Smooth muscle cell (in vitro differentiated cells): ENCODE measurements at regions not wholly inside any gene's neighbourhood (a gene's known extent, or its start where the extent isn't known, plus 50 kb on each side); places are given as distances from the start of the nearest gene placed in this dataset.

ENCODE experiments used
- DNase-seq: peaks from one replicate; lab custom pipeline; 2025; ENCODE audit not compliant: unreplicated experiment; lab: John Stamatoyannopoulos, UW
- H2AFZ ChIP-seq: fragments of 200-600 bp; sonication (generic); 2 replicates; pipeline ENCODE4 v1.6.0; 2016; ENCODE audit warnings: antibody characterized with exemption, low read depth, mild to moderate bottlenecking
- H3F3A ChIP-seq: fragments of 200-600 bp; sonication (generic); 2 replicates; pipeline ENCODE4 v1.6.0; 2017; ENCODE audit warnings: antibody characterized with exemption, low read depth
- H3K27ac ChIP-seq: fragments of 200-600 bp; sonication (generic); 2 replicates; pipeline ENCODE4 v1.5.1; 2016; ENCODE audit warnings: low read depth, mild to moderate bottlenecking
- H3K27me3 ChIP-seq: fragments of 200-600 bp; sonication (generic); 2 replicates; pipeline ENCODE4 v1.6.1; 2016; ENCODE audit warnings: low read depth, mild to moderate bottlenecking
- H3K36me3 ChIP-seq: fragments of 200-600 bp; sonication (generic); 2 replicates; pipeline ENCODE4 v1.5.1; 2016; ENCODE audit warnings: low read depth
- H3K4me1 ChIP-seq: fragments of 200-600 bp; sonication (generic); 2 replicates; pipeline ENCODE4 v1.5.1; 2016; ENCODE audit warnings: low read depth
- H3K4me2 ChIP-seq: fragments of 200-600 bp; sonication (generic); 2 replicates; pipeline ENCODE4 v1.6.0; 2016; ENCODE audit warnings: mild to moderate bottlenecking
- H3K4me3 ChIP-seq: fragments of 200-600 bp; sonication (generic); 2 replicates; pipeline ENCODE4 v1.5.1; 2016; ENCODE audit warnings: mild to moderate bottlenecking
- H3K79me2 ChIP-seq: fragments of 200-600 bp; sonication (generic); 2 replicates; pipeline ENCODE4 v1.6.0; 2016; ENCODE audit warnings: low read depth, mild to moderate bottlenecking
- H3K9ac ChIP-seq: fragments of 200-600 bp; sonication (generic); 2 replicates; pipeline ENCODE4 v1.6.0; 2016; ENCODE audit warnings: low read depth
- H3K9me3 ChIP-seq: fragments of 200-600 bp; sonication (generic); replicated peaks from 2 replicates; pipeline ENCODE4 v1.5.1; 2016; ENCODE audit warnings: low read depth
- H4K20me1 ChIP-seq: fragments of 200-600 bp; sonication (generic); 2 replicates; pipeline ENCODE4 v1.6.0; 2016; ENCODE audit warnings: low read depth
- WGBS: methylation state at CpG from one replicate; pipeline ENCODE4 v1.1.7; 2016; ENCODE audit warnings: low lambda C conversion rate; 5-methylcytosine and 5-hydroxymethylcytosine counted together
- TF ChIP-seq, protein P1 (sequence below): fragments of 200-600 bp; sonication (generic); IDR thresholded peaks from 2 replicates; pipeline ENCODE4 v1.5.1; 2017; ENCODE audit warnings: borderline replicate concordance, mild to moderate bottlenecking, antibody characterized with exemption; ENCODE audit not compliant: insufficient read depth, poor library complexity, severe bottlenecking

DNA sequence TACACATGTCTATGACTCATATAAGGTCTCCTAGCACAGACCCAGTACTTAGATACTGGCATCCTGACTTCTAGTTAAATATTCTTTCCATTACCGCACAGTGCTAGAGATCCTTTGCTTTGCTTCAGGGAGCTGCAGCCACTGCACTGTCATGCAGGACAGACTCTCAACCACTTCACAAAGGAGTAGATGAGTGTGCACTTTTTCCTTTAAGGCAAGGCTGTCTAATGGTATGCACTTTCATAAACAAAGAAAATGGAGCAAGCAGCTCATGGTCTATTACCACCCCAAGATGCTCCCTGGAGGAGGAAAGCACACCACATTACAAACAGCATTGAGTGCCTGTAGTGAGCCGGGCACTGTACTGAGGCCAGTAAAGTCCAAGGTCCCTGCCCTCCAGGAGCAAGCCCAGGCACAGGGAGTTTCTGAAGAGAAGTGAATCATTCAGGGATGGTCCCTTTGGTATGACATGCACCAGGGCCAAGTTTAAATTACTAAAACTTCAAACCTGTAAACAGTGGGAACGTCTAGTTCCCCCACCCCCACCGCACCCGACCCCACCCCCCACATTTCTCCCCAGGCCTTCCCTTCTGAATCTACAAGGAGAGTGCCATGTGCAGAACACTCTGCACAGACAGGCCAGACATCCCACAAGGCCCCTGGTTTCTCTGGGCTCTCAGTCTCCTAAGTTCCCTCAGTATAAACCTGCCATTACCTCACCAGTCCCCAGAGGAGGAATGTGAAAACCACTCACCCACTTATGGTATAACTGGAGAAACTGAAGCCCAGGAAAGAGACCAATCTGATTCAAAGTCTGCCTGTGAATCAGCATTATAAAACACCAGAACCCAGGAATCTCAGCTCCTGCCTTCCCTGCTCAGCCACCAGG is 107.8 kb upstream of the BCL6 start:
- no peak for DNase-seq
- TF ChIP-seq, protein P1, sequence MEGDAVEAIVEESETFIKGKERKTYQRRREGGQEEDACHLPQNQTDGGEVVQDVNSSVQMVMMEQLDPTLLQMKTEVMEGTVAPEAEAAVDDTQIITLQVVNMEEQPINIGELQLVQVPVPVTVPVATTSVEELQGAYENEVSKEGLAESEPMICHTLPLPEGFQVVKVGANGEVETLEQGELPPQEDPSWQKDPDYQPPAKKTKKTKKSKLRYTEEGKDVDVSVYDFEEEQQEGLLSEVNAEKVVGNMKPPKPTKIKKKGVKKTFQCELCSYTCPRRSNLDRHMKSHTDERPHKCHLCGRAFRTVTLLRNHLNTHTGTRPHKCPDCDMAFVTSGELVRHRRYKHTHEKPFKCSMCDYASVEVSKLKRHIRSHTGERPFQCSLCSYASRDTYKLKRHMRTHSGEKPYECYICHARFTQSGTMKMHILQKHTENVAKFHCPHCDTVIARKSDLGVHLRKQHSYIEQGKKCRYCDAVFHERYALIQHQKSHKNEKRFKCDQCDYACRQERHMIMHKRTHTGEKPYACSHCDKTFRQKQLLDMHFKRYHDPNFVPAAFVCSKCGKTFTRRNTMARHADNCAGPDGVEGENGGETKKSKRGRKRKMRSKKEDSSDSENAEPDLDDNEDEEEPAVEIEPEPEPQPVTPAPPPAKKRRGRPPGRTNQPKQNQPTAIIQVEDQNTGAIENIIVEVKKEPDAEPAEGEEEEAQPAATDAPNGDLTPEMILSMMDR: no peak
- 75% methylated on average over 5 of the region's 5 CpGs for whole genome bisulfite sequencing
- H3F3A ChIP-seq: no peaks in the 10 kb centered on the region
- H3K79me2 ChIP-seq: no peaks in the 10 kb centered on the region
- H3K4me2 ChIP-seq: no peak overlapping the region
- H3K27me3 ChIP-seq: no peaks in the 10 kb centered on the region
- no peaks in the 10 kb centered on the region for H3K4me1 ChIP-seq
- no peaks in the 10 kb centered on the region for H3K9me3 ChIP-seq
- H3K9ac ChIP-seq: no peak overlapping the region
- H3K36me3 ChIP-seq: no peaks in the 10 kb centered on the region
- no peak overlapping the region for H2AFZ ChIP-seq
- no peaks in the 10 kb centered on the region for H4K20me1 ChIP-seq
- peak overlapping the region; percentile 81 for H3K27ac ChIP-seq
- no peak overlapping the region for H3K4me3 ChIP-seq

DNA sequence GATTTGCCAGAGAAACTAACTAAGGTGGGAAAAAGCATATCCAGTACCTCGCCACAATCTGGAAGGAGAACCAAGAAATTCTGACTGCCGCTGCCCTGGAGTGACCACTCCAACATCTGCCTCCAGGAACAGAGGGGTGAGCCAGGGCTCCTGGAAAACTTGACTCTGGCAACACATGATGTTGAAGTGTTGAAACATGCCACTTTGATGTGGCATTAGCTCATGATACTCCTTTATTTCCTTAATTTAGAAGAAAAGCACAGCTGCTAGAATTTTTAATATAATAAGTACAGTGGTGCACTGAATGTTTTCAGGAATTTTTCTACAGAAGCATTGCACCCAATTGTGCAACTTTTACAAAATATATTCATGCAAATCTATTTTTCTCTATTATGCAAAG is 109.9 kb upstream of the BCL6 start:
- Histone ChIP-seq H3K27me3 (no peaks in the 10 kb centered on the region), H3K4me1 (no peaks in the 10 kb centered on the region), H3F3A (no peaks in the 10 kb centered on the region), H3K79me2 (no peaks in the 10 kb centered on the region), H2AFZ (no peak overlapping the region), H3K9me3 (no peaks in the 10 kb centered on the region), H3K4me2 (no peak overlapping the region), H4K20me1 (no peaks in the 10 kb centered on the region), H3K4me3 (no peak overlapping the region), H3K36me3 (no peaks in the 10 kb centered on the region), H3K9ac (no peak overlapping the region), H3K27ac (no peak overlapping the region)
- TF ChIP-seq, protein P1: no peak
- 95% methylated on average over 2 of the region's 2 CpGs for WGBS
- no peak for DNase-seq

DNA sequence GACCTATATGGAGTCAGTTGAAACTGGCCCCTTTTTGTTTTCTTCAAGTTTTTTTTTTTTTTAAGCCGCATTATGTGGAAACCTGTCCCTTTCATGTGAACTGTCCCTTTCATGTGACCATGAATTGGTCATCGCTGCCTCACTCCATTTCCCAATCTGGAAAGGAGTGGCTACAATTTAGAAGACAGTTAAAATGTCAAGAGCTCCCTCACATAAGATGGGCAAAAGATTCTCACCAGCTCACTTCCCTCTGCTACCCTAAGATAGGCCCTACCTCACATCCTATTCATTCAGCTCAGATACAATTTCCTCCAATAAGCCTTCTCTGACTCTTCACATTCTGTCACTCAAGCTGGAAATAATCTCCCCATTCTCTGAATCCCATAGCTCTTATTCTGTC is 111.3 kb upstream of the BCL6 start:
- Histone ChIP-seq H2AFZ (no peak overlapping the region), H3K9me3 (no peaks in the 10 kb centered on the region), H4K20me1 (no peaks in the 10 kb centered on the region), H3K4me1 (no peaks in the 10 kb centered on the region), H3K27me3 (no peaks in the 10 kb centered on the region), H3K9ac (no peak overlapping the region), H3K4me2 (no peak overlapping the region), H3F3A (no peaks in the 10 kb centered on the region), H3K4me3 (no peak overlapping the region), H3K79me2 (no peaks in the 10 kb centered on the region), H3K36me3 (no peaks in the 10 kb centered on the region), H3K27ac (no peak overlapping the region)
- no peak for DNase-seq
- TF ChIP-seq, protein P1: no peak
- 100% methylated on average over 2 of the region's 2 CpGs for WGBS

DNA sequence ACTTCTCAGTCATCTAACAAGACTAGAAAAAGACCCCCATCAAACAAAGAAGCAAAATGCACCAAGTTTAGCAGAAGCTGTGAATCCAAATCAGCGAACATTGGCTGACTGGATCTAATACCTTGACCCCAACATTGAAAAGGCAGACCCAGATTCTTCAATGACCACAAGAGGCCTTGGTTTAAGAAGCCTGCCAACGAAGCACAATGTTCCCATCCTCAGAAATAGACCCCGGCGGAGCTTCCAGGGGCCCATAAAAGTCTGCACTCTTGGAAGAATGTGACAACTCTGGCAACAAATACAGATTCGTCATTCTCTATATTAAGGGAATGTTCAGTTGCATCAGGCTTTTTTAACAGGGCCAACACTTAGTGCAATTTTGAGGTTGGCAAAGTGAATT is 112.8 kb upstream of the BCL6 start:
- H3K4me2 ChIP-seq: no peak overlapping the region
- no peaks in the 10 kb centered on the region for H3K27me3 ChIP-seq
- no peak overlapping the region for H3K4me3 ChIP-seq
- H4K20me1 ChIP-seq: no peaks in the 10 kb centered on the region
- DNase-seq: no peak
- H3K36me3 ChIP-seq: no peaks in the 10 kb centered on the region
- H3K27ac ChIP-seq: no peak overlapping the region
- H3K79me2 ChIP-seq: no peaks in the 10 kb centered on the region
- no peak overlapping the region for H2AFZ ChIP-seq
- no peak overlapping the region for H3K9ac ChIP-seq
- TF ChIP-seq, protein P1: no peak
- no peaks in the 10 kb centered on the region for H3F3A ChIP-seq
- H3K9me3 ChIP-seq: no peaks in the 10 kb centered on the region
- WGBS: 87% methylated on average over 5 of the region's 5 CpGs
- no peaks in the 10 kb centered on the region for H3K4me1 ChIP-seq
